ENCODE measurements at regions not wholly inside any gene's neighbourhood (a gene's known extent, or its start where the extent isn't known, plus 50 kb on each side); places are given as distances from the start of the nearest gene placed in this dataset.

- intact Hi-C loops (cut with DNase I): no loop called here
- H3K4me3 ChIP-seq: no peak overlapping the region
- no peaks in the 10 kb centered on the region for H3K9me3 ChIP-seq
- DNase-seq (no peak), ATAC-seq (peak; percentile 19)
- no peak overlapping the region for H3K27ac ChIP-seq
- H3K4me1 ChIP-seq: no peaks in the 10 kb centered on the region
- no peaks in the 10 kb centered on the region for H3K36me3 ChIP-seq
- no peaks in the 10 kb centered on the region for H3K27me3 ChIP-seq
- no peak for TF ChIP-seq CTCF (IDR thresholded peaks at IDR 0.05)
Observed at GRCh38 chr11:98566978-98567377, 453.8 kb upstream of the CNTN5 start.

GRCh38 chr11:98568013-98568412 lies 452.7 kb upstream of the CNTN5 start:
- ATAC-seq (no peak), DNase-seq (no peak)
- Histone ChIP-seq H3K36me3 (no peaks in the 10 kb centered on the region), H3K4me1 (no peaks in the 10 kb centered on the region), H3K27ac (no peak overlapping the region), H3K4me3 (no peak overlapping the region), H3K9me3 (no peaks in the 10 kb centered on the region), H3K27me3 (no peaks in the 10 kb centered on the region)
- TF ChIP-seq CTCF (IDR thresholded peaks at IDR 0.05): no peak
- intact Hi-C loops (cut with DNase I): no loop called here

- H3K9me3 ChIP-seq: no peaks in the 10 kb centered on the region
- no peaks in the 10 kb centered on the region for H3K27me3 ChIP-seq
- no peaks in the 10 kb centered on the region for H3K36me3 ChIP-seq
- no peaks in the 10 kb centered on the region for H3K4me1 ChIP-seq
- no peak overlapping the region for H3K27ac ChIP-seq
- DNase-seq: no peak
- no peak overlapping the region for H3K4me3 ChIP-seq
- no peak for ATAC-seq
- TF ChIP-seq CTCF (IDR thresholded peaks at IDR 0.05): no peak
- intact Hi-C loops (cut with DNase I): no loop called here
Observed at GRCh38 chr11:98572941-98573340, 447.8 kb upstream of the CNTN5 start.

- Histone ChIP-seq H3K9me3 (no peaks in the 10 kb centered on the region), H3K4me3 (no peak overlapping the region), H3K36me3 (no peaks in the 10 kb centered on the region), H3K4me1 (no peaks in the 10 kb centered on the region), H3K27me3 (no peaks in the 10 kb centered on the region), H3K27ac (no peak overlapping the region)
- intact Hi-C loops (cut with DNase I): no loop called here
- TF ChIP-seq CTCF (IDR thresholded peaks at IDR 0.05): no peak
- no peak for DNase-seq
- ATAC-seq: no peak
Observed at GRCh38 chr11:98587884-98588283, 432.9 kb upstream of the CNTN5 start.

GRCh38 chr11:98589967-98590366 lies 430.8 kb upstream of the CNTN5 start:
- Histone ChIP-seq H3K27ac (no peak overlapping the region), H3K9me3 (no peaks in the 10 kb centered on the region), H3K27me3 (no peaks in the 10 kb centered on the region), H3K4me3 (no peak overlapping the region), H3K36me3 (no peaks in the 10 kb centered on the region), H3K4me1 (no peaks in the 10 kb centered on the region)
- intact Hi-C loops (cut with DNase I): no loop called here
- ATAC-seq: no peak
- TF ChIP-seq CTCF (IDR thresholded peaks at IDR 0.05): no peak
- DNase-seq: no peak

GRCh38 chr11:98600103-98600502 lies 420.6 kb upstream of the CNTN5 start:
- no peak for DNase-seq
- no peak for ATAC-seq
- intact Hi-C loops (cut with DNase I): no loop called here

More at GRCh38 chr11:98600103-98600502, 420.6 kb upstream of the CNTN5 start:
- Histone ChIP-seq H3K27ac (no peak overlapping the region), H3K4me3 (no peak overlapping the region), H3K4me1 (no peaks in the 10 kb centered on the region), H3K9me3 (no peaks in the 10 kb centered on the region), H3K36me3 (no peaks in the 10 kb centered on the region), H3K27me3 (no peaks in the 10 kb centered on the region)
- no peak for TF ChIP-seq CTCF (IDR thresholded peaks at IDR 0.05)

All from upper lobe of right lung (tissue), 1 donor.